ENCODE measurements at regions not wholly inside any gene's neighbourhood (a gene's known extent, or its start where the extent isn't known, plus 50 kb on each side); places are given as distances from the start of the nearest gene placed in this dataset.

DNA sequence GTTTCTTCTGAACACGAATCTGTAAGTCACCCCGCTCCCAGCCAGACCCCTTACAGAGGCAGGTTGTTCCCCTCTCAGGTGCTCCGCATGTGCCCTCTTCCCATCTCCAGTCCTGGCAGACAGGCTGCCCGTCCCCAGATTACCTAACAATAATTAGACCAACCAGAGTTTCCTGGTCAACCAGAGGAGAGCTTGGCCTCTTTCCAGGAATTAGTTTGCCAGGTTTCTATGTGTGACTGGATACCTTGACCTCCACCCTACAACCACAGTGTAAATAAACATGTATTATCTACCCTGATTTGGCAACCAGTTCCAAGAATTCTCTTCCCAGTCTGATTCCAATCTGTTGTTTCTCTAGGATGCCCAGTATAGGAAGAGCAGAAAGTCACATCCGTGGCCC lies 178.0 kb upstream of the UMPS start (continued):
- TF ChIP-seq, protein P1, sequence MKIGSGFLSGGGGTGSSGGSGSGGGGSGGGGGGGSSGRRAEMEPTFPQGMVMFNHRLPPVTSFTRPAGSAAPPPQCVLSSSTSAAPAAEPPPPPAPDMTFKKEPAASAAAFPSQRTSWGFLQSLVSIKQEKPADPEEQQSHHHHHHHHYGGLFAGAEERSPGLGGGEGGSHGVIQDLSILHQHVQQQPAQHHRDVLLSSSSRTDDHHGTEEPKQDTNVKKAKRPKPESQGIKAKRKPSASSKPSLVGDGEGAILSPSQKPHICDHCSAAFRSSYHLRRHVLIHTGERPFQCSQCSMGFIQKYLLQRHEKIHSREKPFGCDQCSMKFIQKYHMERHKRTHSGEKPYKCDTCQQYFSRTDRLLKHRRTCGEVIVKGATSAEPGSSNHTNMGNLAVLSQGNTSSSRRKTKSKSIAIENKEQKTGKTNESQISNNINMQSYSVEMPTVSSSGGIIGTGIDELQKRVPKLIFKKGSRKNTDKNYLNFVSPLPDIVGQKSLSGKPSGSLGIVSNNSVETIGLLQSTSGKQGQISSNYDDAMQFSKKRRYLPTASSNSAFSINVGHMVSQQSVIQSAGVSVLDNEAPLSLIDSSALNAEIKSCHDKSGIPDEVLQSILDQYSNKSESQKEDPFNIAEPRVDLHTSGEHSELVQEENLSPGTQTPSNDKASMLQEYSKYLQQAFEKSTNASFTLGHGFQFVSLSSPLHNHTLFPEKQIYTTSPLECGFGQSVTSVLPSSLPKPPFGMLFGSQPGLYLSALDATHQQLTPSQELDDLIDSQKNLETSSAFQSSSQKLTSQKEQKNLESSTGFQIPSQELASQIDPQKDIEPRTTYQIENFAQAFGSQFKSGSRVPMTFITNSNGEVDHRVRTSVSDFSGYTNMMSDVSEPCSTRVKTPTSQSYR (CRISPR knock-in tag; IDR thresholded peaks at IDR 0.05; ENCODE audit: borderline replicate concordance), result peak; percentile 35; the same call in 1 of the 2 replicates
- TF ChIP-seq MIER3 (CRISPR knock-in tag; IDR thresholded peaks at IDR 0.05; ENCODE audit: borderline replicate concordance) (peak; percentile 92; the same call in 1 of the 2 replicates), NR2F2 (IDR thresholded peaks at IDR 0.05; ENCODE audit: borderline replicate concordance, low read depth) (peak; percentile 93), ARID2 (CRISPR knock-in tag; IDR thresholded peaks at IDR 0.05; ENCODE audit: borderline replicate concordance) (peak; percentile 54; the same call in 1 of the 2 replicates), ERF (CRISPR knock-in tag; IDR thresholded peaks at IDR 0.05) (peak; percentile 59; the same call in 1 of the 2 replicates), ZNF670 (CRISPR knock-in tag; IDR thresholded peaks at IDR 0.05; ENCODE audit: borderline replicate concordance) (0 out of 2 replicates have a peak, but pooled peaks have one; percentile 42), ZSCAN31 (CRISPR knock-in tag; IDR thresholded peaks at IDR 0.05; ENCODE audit: low read depth) (no peak), NFKBIZ (CRISPR knock-in tag; IDR thresholded peaks at IDR 0.05) (peak; percentile 58; the same call in 1 of the 2 replicates), TARDBP (CRISPR knock-in tag; IDR thresholded peaks at IDR 0.05) (peak; percentile 73; the same call in 1 of the 2 replicates), TCF12 (IDR thresholded peaks at IDR 0.05) (no peak), TCF12 (CRISPR knock-in tag; IDR thresholded peaks at IDR 0.05) (peak; percentile 42; the same call in 1 of the 2 replicates), SIX1 (CRISPR knock-in tag; IDR thresholded peaks at IDR 0.05; ENCODE audit: borderline replicate concordance) (peak; percentile 78; the same call in 1 of the 2 replicates), FOSL2 (CRISPR knock-in tag; IDR thresholded peaks at IDR 0.05) (peak; percentile 65), SRF (IDR thresholded peaks at IDR 0.05; ENCODE audit: low read depth, low read length) (peak; percentile 28; the same call in 1 of the 2 replicates), GLI4 (CRISPR knock-in tag; IDR thresholded peaks at IDR 0.05; ENCODE audit: borderline replicate concordance) (no peak), ZBTB21 (CRISPR knock-in tag; IDR thresholded peaks at IDR 0.05) (no peak)
- TF ChIP-seq, protein P2, sequence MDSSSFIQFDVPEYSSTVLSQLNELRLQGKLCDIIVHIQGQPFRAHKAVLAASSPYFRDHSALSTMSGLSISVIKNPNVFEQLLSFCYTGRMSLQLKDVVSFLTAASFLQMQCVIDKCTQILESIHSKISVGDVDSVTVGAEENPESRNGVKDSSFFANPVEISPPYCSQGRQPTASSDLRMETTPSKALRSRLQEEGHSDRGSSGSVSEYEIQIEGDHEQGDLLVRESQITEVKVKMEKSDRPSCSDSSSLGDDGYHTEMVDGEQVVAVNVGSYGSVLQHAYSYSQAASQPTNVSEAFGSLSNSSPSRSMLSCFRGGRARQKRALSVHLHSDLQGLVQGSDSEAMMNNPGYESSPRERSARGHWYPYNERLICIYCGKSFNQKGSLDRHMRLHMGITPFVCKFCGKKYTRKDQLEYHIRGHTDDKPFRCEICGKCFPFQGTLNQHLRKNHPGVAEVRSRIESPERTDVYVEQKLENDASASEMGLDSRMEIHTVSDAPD (CRISPR knock-in tag; IDR thresholded peaks at IDR 0.05), result peak; percentile 93
- TF ChIP-seq, protein P3, sequence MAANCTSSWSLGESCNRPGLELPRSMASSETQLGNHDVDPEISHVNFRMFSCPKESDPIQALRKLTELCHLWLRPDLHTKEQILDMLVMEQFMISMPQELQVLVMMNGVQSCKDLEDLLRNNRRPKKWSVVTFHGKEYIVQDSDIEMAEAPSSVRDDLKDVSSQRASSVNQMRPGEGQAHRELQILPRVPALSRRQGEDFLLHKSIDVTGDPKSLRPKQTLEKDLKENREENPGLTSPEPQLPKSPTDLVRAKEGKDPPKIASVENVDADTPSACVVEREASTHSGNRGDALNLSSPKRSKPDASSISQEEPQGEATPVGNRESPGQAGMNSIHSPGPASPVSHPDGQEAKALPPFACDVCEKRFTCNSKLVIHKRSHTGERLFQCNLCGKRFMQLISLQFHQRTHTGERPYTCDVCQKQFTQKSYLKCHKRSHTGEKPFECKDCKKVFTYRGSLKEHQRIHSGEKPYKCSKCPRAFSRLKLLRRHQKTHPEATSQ (CRISPR knock-in tag; IDR thresholded peaks at IDR 0.05; ENCODE audit: borderline replicate concordance), result no peak
- TF ChIP-seq, protein P4, sequence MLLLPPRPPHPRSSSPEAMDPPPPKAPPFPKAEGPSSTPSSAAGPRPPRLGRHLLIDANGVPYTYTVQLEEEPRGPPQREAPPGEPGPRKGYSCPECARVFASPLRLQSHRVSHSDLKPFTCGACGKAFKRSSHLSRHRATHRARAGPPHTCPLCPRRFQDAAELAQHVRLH (CRISPR knock-in tag; IDR thresholded peaks at IDR 0.05; ENCODE audit: borderline replicate concordance, low read depth), result peak; percentile 38; the same call in 1 of the 2 replicates
- TF ChIP-seq, protein P5, sequence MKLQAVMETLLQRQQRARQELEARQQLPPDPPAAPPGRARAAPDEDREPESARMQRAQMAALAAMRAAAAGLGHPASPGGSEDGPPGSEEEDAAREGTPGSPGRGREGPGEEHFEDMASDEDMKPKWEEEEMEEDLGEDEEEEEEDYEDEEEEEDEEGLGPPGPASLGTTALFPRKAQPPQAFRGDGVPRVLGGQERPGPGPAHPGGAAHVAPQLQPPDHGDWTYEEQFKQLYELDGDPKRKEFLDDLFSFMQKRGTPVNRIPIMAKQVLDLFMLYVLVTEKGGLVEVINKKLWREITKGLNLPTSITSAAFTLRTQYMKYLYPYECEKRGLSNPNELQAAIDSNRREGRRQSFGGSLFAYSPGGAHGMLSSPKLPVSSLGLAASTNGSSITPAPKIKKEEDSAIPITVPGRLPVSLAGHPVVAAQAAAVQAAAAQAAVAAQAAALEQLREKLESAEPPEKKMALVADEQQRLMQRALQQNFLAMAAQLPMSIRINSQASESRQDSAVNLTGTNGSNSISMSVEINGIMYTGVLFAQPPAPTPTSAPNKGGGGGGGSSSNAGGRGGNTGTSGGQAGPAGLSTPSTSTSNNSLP (IDR thresholded peaks at IDR 0.05; ENCODE audit: low read depth, low read length), result peak; percentile 73; the same call in 1 of the 2 replicates
- TF ChIP-seq, protein P6, sequence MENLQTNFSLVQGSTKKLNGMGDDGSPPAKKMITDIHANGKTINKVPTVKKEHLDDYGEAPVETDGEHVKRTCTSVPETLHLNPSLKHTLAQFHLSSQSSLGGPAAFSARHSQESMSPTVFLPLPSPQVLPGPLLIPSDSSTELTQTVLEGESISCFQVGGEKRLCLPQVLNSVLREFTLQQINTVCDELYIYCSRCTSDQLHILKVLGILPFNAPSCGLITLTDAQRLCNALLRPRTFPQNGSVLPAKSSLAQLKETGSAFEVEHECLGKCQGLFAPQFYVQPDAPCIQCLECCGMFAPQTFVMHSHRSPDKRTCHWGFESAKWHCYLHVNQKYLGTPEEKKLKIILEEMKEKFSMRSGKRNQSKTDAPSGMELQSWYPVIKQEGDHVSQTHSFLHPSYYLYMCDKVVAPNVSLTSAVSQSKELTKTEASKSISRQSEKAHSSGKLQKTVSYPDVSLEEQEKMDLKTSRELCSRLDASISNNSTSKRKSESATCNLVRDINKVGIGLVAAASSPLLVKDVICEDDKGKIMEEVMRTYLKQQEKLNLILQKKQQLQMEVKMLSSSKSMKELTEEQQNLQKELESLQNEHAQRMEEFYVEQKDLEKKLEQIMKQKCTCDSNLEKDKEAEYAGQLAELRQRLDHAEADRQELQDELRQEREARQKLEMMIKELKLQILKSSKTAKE (CRISPR knock-in tag; IDR thresholded peaks at IDR 0.05; ENCODE audit: borderline replicate concordance), result peak; percentile 89

All from HepG2 (cell line).